IPS-18a (cell line): ENCODE measurements at regions not wholly inside any gene's neighbourhood (a gene's known extent, or its start where the extent isn't known, plus 50 kb on each side); places are given as distances from the start of the nearest gene placed in this dataset.
"Not testable (repeated sequence)": the region's sequence is repeated elsewhere in the genome, so short reads cannot be mapped to it uniquely, and the experiment has no call there.

ENCODE experiments used
- H3K27ac ChIP-seq: one replicate; pipeline ENCODE4 v1.5.1; 2013; ENCODE audit warnings: low read length
- H3K27me3 ChIP-seq: one replicate; pipeline ENCODE4 v1.6.1; 2013; ENCODE audit warnings: mild to moderate bottlenecking, low read length; ENCODE audit not compliant: control insufficient read depth, insufficient read depth
- H3K36me3 ChIP-seq: one replicate; pipeline ENCODE4 v1.6.1; 2013; ENCODE audit warnings: low read depth, low read length; ENCODE audit not compliant: control insufficient read depth
- H3K4me1 ChIP-seq: one replicate; pipeline ENCODE4 v1.6.1; 2013; ENCODE audit warnings: low read depth, low read length; ENCODE audit not compliant: control insufficient read depth
- H3K4me3 ChIP-seq: one replicate; pipeline ENCODE4 v1.5.1; 2013; ENCODE audit warnings: low read length
- H3K9ac ChIP-seq: one replicate; pipeline ENCODE4 v1.6.1; 2013; ENCODE audit warnings: mild to moderate bottlenecking, low read length, moderate library complexity
- H3K9me3 ChIP-seq: one replicate; pipeline ENCODE4 v1.6.1; 2013; ENCODE audit warnings: low read depth, low read length; ENCODE audit not compliant: control insufficient read depth

DNA sequence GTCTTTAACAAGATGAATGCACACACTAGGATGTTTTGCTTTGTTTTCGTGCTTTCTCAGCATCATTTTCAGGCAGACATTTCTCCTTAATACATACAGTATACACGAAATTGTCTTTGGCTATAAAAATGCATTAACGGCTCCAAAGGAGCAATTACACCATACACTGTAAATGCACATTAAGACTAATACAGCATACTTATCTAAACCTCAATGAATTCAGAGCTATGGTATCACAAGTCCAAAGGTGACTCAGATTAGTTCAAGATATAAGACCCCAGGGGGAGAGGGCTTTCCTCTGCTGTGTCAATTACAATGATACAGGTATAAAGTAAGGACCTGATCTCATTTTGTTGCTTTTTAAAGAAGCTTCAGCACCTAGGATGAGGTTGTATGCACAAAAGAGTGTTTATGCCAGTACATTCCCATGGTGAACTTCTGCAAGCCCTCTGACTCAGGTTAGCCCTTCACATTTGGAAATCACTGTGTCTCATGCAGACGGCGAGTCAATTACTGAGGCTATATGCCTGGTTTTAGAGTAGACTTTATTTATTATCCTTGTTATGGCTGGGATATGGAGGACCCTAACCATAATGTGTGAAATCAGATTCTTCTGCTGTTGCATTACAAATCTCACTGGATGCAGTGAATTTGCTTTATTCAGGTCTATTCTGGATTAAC, 233.3 kb downstream of the ZNF608 start:
- no peak overlapping the region for H3K4me3 ChIP-seq
- no peak overlapping the region for H3K9ac ChIP-seq
- no peaks in the 10 kb centered on the region for H3K4me1 ChIP-seq
- no peaks in the 10 kb centered on the region for H3K27me3 ChIP-seq
- H3K27ac ChIP-seq, result no peak overlapping the region
- H3K9me3 ChIP-seq, result no peaks in the 10 kb centered on the region
- no peaks in the 10 kb centered on the region for H3K36me3 ChIP-seq

GRCh38 chr5:124512236-124512635, 234.2 kb downstream of the ZNF608 start:
- Histone ChIP-seq H3K36me3 (no peaks in the 10 kb centered on the region), H3K4me1 (no peaks in the 10 kb centered on the region), H3K27ac (no peak overlapping the region), H3K9ac (no peak overlapping the region), H3K4me3 (no peak overlapping the region), H3K9me3 (no peaks in the 10 kb centered on the region), H3K27me3 (no peaks in the 10 kb centered on the region)

DNA sequence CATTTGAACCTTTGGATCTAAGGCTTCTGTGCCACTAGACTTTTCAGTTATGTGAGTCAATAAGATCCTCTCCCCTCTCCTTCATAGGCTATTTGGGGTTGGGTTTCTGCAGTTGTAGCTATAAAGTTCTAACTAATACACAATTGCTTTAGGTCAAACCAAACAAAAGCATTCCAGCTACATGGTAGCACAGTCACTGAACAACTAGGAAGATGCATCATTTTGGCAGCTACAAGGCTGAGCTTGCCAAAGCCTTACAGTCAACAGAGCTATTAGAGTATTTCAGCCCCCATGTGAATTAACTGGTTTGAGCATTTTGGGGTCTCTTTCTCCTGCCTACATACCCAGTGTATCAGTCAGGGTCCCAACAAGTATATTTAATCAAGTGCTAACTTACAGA, 234.6 kb downstream of the ZNF608 start:
- Histone ChIP-seq H3K4me1 (no peaks in the 10 kb centered on the region), H3K9me3 (no peaks in the 10 kb centered on the region), H3K36me3 (no peaks in the 10 kb centered on the region), H3K9ac (no peak overlapping the region), H3K4me3 (no peak overlapping the region), H3K27me3 (no peaks in the 10 kb centered on the region), H3K27ac (no peak overlapping the region)

DNA sequence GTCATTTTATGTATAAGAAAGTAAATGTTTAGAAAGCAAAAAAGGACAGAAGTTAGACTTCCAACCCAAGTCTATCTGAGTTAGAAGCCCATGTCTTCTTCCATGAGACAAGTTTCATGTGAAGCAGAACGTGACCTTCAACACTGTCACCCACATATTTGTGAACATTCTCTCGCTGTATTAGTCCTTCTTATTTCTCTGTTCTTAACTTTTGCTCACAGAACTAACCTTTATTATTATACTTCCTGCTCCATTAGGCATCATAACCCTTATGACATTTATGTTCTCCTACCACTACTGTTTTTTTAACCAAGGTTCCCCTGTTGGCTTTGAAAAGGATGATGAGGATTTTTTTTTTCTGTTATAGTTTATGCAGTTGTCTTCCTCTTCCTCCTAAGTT, 238.8 kb downstream of the ZNF608 start:
- Histone ChIP-seq H3K9me3 (no peaks in the 10 kb centered on the region), H3K27me3 (no peaks in the 10 kb centered on the region), H3K9ac (no peak overlapping the region), H3K4me1 (peaks cover 6% of the 10 kb centered on the region), H3K4me3 (no peak overlapping the region), H3K36me3 (peaks cover 24% of the 10 kb centered on the region), H3K27ac (no peak overlapping the region)

- H3K4me1 ChIP-seq, result peaks cover 6% of the 10 kb centered on the region
- no peaks in the 10 kb centered on the region for H3K27me3 ChIP-seq
- no peak overlapping the region for H3K9ac ChIP-seq
- H3K9me3 ChIP-seq, result no peaks in the 10 kb centered on the region
- no peak overlapping the region for H3K4me3 ChIP-seq
- peaks cover 35% of the 10 kb centered on the region for H3K36me3 ChIP-seq
- no peak overlapping the region for H3K27ac ChIP-seq
Measured at GRCh38 chr5:124504081-124504916, 242.1 kb downstream of the ZNF608 start.

DNA sequence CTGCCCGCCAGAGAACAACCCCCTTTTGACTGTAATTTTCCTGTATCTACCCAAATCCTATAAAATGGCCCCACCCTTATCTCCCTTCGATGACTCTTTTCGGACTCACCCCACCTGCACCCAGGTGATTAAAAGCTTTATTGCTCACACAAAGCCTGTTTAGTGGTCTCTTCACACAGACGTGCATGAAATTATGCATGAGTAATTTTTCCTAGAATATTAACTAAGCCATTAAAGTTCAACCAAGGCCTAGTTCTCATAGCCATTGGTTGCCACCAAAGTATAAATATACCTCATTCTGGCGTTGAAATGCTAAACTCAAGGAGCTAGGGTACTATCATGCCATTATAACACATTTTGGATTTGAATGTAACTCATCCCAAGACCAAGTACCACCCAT, 243.9 kb downstream of the ZNF608 start:
- Histone ChIP-seq H3K27ac (no peak overlapping the region), H3K27me3 (no peaks in the 10 kb centered on the region), H3K9me3 (no peaks in the 10 kb centered on the region), H3K36me3 (peaks cover 35% of the 10 kb centered on the region), H3K4me3 (peak overlapping the region; percentile 8), H3K4me1 (peaks cover 6% of the 10 kb centered on the region), H3K9ac (no peak overlapping the region)

DNA sequence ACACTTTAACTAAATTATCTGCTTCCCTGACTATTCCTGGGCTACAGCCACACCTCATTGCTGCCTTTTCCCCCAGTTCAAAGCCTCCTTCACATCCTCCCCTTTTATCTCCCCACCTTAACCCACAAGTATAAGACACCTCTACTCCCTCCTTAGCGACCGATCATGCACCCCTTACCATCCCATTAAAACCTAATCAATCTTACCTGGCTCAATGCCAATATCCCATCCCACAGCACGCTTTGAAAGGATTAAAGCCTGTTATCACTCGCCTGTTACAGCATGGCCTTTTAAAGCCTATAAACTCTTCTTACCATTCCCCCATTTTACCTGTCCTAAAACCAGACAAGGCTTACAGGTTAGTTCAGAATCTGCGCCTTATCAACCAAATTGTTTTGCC, 246.6 kb downstream of the ZNF608 start:
- not testable (repeated sequence) for H3K9ac ChIP-seq, H3K27me3 ChIP-seq, H3K9me3 ChIP-seq, H3K27ac ChIP-seq
- peaks cover 21% of the 10 kb centered on the region for H3K4me1 ChIP-seq
- peak overlapping the region; percentile 78 for H3K4me3 ChIP-seq
- peaks cover 32% of the 10 kb centered on the region for H3K36me3 ChIP-seq

DNA sequence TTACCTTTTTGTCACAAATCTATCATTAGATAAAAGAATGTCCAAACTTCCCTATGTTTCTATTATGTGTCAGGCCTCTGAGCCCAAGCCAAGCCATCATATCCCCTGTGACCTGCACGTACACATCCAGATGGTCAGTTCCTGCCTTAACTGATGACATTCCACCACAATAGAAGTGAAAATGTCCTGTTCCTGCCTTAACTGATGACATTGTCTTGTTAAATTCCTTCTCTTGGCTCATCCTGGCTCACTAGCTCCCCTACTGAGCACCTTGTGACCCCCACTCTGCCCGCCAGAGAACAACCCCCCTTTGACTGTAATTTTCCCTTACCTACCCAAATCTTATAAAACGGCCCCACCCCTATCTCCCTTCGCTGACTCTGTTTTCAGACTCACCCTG, 249.5 kb downstream of the ZNF608 start:
- not testable (repeated sequence) for H3K27me3 ChIP-seq, H3K9me3 ChIP-seq, H3K36me3 ChIP-seq
- peak overlapping the region; percentile 78 for H3K4me3 ChIP-seq
- peak overlapping the region; percentile 4 for H3K27ac ChIP-seq
- H3K4me1 ChIP-seq, result peaks cover 15% of the 10 kb centered on the region
- peak overlapping the region; percentile 83 for H3K9ac ChIP-seq

DNA sequence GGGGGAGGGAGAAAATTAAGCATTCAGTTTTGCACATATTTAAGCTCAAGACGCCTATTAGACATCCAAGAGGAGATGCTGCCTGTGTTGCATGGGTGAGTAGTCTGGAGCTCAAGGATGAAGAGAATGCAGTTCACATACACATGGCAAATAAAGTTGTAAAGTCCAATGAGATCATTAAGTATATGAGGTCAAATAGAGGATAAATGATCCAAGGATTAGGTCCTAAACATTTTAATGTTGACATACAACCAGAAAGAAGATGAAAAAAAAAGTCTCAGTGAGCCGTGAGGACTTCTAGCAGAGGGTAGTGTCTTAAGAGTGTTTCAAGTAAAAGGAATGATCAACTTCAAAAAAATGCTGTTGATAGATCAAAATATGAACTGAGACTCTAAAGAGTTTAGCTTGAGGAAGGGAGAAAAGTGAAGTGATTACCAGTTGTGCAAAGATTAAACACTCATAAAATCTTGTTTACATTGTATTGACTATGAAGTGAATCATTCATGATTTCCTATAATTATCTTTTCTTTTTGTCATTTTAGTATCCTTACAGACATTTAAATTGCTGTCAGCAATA, 251.8 kb downstream of the ZNF608 start:
- H3K27ac ChIP-seq, result no peak overlapping the region
- no peaks in the 10 kb centered on the region for H3K36me3 ChIP-seq
- H3K4me1 ChIP-seq, result peaks cover 15% of the 10 kb centered on the region
- no peak overlapping the region for H3K4me3 ChIP-seq
- peaks cover 7% of the 10 kb centered on the region for H3K9me3 ChIP-seq
- no peaks in the 10 kb centered on the region for H3K27me3 ChIP-seq
- H3K9ac ChIP-seq, result no peak overlapping the region

DNA sequence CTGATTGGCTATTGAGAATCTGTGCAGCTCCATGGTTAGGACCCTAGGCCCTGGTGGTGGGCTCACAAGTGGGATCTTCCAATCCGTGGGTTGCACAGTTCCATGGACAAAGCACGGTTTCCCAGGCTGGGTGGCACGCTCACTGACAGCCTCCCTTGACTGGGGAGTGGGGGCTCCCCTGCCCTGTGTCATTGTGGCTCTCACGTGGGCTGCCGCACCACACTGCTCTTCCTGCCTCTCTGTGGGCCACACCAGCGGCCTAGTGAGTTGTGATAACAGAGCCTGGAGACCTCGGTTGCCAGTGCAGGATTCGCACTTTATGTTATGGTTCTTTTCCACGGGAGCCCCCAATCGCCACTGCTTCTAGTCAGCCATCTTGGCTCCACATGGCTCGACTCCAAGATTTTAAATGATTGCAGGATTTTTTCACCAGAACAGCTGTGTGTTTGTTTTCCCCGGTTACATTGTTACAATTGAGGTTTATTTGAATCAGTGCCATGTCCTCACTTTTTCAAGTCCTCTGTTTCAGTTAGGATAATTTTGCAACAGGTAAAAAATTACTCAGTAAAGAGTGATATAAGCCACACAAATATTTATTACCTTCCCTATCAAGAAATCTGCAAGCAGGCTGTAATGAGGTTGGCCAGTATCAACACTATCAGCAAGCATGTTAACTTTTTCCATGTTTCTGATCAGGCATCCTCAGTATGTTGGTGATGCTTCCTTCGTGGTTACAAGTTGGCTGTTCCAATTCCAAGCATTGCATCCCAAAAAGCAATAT, 253.8 kb downstream of the ZNF608 start:
- Histone ChIP-seq H3K27ac (no peak overlapping the region), H3K36me3 (no peaks in the 10 kb centered on the region), H3K9ac (no peak overlapping the region), H3K4me1 (peaks cover 15% of the 10 kb centered on the region), H3K9me3 (peaks cover 7% of the 10 kb centered on the region), H3K4me3 (no peak overlapping the region), H3K27me3 (no peaks in the 10 kb centered on the region)

GRCh38 chr5:124490315-124490714, 256.1 kb downstream of the ZNF608 start:
- H3K9me3 ChIP-seq, H3K27ac ChIP-seq, H3K4me1 ChIP-seq, H3K36me3 ChIP-seq, H3K27me3 ChIP-seq, H3K9ac ChIP-seq, H3K4me3 ChIP-seq: not testable (repeated sequence)
